Type B pancreatic cell (in vitro differentiated cells): ENCODE measurements at regions not wholly inside any gene's neighbourhood (a gene's known extent, or its start where the extent isn't known, plus 50 kb on each side); places are given as distances from the start of the nearest gene placed in this dataset.

Experiments used
- DNase-seq: peaks from one replicate; pipeline ENCODE4 v3.0.0; 2021; ENCODE audit warnings: mixed read lengths; ENCODE audit not compliant: unreplicated experiment; ENCODE audit errors: extremely low spot score
- H3K27ac Mint-ChIP-seq: 2 replicates; pipeline ENCODE4 v1.8.0; 2021; ENCODE audit warnings: mild to moderate bottlenecking, mixed read lengths
- H3K27me3 Mint-ChIP-seq: 2 replicates; pipeline ENCODE4 v1.8.0; 2021; ENCODE audit warnings: mixed read lengths
- H3K36me3 Mint-ChIP-seq: 2 replicates; pipeline ENCODE4 v1.8.0; 2021; ENCODE audit warnings: mixed read lengths
- H3K4me1 Mint-ChIP-seq: one replicate; pipeline ENCODE4 v1.8.0; 2021; ENCODE audit warnings: mixed read lengths; ENCODE audit not compliant: unreplicated experiment
- H3K4me3 Mint-ChIP-seq: 2 replicates; pipeline ENCODE4 v1.8.0; 2021; ENCODE audit warnings: mild to moderate bottlenecking, mixed read lengths
- H3K9me3 Mint-ChIP-seq: 2 replicates; pipeline ENCODE4 v1.8.0; 2021; ENCODE audit warnings: mixed read lengths
- TF ChIP-seq, protein P1 (sequence below): fragments of 200-600 bp; sonication (generic); conservative IDR thresholded peaks from 2 replicates; pipeline ENCODE4 v1.5.0; 2021; ENCODE audit warnings: antibody characterized with exemption, mild to moderate bottlenecking

DNA sequence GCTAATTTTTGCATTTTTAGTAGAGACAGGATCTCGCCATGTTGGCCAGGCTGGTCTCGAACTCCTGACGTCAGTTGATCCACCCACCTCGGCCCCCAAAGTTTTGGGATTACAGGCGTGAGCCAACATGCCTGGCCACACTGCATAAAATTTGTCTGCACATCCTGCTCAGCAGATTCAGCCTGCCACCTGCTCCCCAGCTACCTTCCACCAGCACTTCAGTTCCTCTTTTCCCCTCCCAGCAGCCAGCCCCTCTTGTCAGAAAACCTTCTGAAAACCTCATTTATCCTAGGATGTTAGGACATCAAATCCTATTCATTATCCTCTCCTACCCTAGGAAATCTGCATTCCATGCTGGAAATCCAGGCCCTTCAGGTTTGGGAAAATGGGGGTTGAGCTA lies 78.2 kb upstream of the CALM2 start:
- peaks cover 20% of the 10 kb centered on the region for H3K4me1 Mint-ChIP-seq
- H3K4me3 Mint-ChIP-seq = no peak overlapping the region
- H3K36me3 Mint-ChIP-seq = no peaks in the 10 kb centered on the region
- TF ChIP-seq, protein P1, sequence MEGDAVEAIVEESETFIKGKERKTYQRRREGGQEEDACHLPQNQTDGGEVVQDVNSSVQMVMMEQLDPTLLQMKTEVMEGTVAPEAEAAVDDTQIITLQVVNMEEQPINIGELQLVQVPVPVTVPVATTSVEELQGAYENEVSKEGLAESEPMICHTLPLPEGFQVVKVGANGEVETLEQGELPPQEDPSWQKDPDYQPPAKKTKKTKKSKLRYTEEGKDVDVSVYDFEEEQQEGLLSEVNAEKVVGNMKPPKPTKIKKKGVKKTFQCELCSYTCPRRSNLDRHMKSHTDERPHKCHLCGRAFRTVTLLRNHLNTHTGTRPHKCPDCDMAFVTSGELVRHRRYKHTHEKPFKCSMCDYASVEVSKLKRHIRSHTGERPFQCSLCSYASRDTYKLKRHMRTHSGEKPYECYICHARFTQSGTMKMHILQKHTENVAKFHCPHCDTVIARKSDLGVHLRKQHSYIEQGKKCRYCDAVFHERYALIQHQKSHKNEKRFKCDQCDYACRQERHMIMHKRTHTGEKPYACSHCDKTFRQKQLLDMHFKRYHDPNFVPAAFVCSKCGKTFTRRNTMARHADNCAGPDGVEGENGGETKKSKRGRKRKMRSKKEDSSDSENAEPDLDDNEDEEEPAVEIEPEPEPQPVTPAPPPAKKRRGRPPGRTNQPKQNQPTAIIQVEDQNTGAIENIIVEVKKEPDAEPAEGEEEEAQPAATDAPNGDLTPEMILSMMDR = no peak
- DNase-seq = no peak
- H3K27ac Mint-ChIP-seq = no peak overlapping the region
- H3K27me3 Mint-ChIP-seq = peaks cover 3% of the 10 kb centered on the region
- H3K9me3 Mint-ChIP-seq = no peaks in the 10 kb centered on the region

DNA sequence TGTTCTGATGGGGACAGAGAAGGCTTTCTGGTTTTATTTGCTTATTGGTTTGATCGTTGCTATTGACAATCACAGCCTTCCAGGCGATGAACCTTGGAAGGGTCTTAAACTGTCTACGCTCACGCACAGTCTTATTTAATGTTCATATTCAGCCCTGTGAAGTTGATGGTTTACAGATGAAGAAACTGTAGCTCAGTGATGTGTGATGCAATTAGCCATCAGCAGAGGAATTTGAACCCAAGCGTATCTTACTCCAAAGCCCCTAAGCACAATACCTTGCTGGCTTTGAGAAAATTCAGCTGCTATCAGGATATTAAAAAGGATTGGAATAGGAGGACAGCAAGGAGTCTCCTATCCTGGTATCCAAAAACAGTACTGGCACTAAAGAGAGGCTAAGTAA lies 77.1 kb upstream of the CALM2 start:
- peaks cover 27% of the 10 kb centered on the region for H3K4me1 Mint-ChIP-seq
- no peak for DNase-seq
- no peak overlapping the region for H3K27ac Mint-ChIP-seq
- no peaks in the 10 kb centered on the region for H3K36me3 Mint-ChIP-seq
- no peaks in the 10 kb centered on the region for H3K9me3 Mint-ChIP-seq
- H3K4me3 Mint-ChIP-seq = no peak overlapping the region
- H3K27me3 Mint-ChIP-seq = peaks cover 3% of the 10 kb centered on the region
- TF ChIP-seq, protein P1 = no peak

DNA sequence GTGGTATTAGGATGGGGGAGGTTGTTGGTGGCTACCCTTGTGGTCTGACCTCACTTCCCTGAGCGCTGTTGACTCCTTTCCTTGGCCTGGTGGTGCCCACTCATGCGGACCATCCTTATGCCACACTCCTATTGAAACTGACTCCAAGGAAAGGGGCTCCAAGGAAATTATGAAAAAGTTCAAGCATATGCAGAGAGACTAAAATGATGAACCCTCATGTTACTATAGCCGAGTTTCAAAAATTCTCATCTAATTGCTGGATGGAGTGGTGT lies 75.0 kb upstream of the CALM2 start:
- Mint-ChIP-seq H3K9me3 (no peaks in the 10 kb centered on the region), H3K4me1 (peaks cover 19% of the 10 kb centered on the region), H3K4me3 (no peak overlapping the region), H3K27me3 (peaks cover 3% of the 10 kb centered on the region), H3K36me3 (no peaks in the 10 kb centered on the region), H3K27ac (no peak overlapping the region)
- DNase-seq = no peak
- TF ChIP-seq, protein P1 = no peak

DNA sequence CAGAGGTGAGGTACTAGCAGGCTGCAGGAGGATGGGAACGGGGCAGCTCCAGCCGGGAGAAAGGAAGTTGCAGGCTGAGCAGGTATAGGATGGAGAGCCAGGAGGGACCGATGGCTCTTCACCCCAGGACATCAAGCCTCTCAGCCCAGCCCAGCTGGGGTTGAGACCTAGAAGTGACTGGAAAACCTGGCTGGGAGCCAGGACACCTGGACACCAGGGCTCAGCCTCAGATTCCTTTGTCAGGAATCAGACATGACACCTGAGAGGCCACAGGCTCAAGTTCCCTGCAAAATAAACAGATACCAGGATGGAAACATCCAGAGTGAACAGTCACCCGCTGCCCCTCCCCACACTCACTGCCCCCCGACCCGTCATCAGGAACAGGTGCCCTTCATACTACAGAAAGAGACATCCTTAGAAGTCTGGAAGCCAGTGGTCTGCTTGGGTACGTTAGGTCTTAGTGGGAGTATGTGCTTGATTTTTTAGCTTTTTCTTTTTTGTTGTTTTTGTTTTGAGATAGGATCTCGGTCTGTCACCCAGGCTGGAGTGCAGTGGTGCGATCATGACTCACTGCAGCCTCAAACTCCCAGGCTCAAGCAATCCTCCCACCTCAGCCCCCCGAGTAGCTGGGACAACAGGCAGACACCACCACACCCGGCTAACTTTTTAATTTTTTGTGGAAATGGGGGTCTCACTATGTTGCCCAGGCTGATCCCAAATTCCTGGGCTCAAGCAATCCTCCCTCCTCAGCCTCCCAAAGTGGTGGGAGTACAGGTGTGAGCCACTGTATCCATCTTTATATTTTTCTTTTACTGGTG lies 74.5 kb upstream of the CALM2 start:
- H3K36me3 Mint-ChIP-seq = no peaks in the 10 kb centered on the region
- H3K9me3 Mint-ChIP-seq = no peaks in the 10 kb centered on the region
- H3K27me3 Mint-ChIP-seq = peaks cover 3% of the 10 kb centered on the region
- peaks cover 18% of the 10 kb centered on the region for H3K4me1 Mint-ChIP-seq
- no peak overlapping the region for H3K27ac Mint-ChIP-seq
- no peak for DNase-seq
- TF ChIP-seq, protein P1 = no peak
- H3K4me3 Mint-ChIP-seq = no peak overlapping the region

DNA sequence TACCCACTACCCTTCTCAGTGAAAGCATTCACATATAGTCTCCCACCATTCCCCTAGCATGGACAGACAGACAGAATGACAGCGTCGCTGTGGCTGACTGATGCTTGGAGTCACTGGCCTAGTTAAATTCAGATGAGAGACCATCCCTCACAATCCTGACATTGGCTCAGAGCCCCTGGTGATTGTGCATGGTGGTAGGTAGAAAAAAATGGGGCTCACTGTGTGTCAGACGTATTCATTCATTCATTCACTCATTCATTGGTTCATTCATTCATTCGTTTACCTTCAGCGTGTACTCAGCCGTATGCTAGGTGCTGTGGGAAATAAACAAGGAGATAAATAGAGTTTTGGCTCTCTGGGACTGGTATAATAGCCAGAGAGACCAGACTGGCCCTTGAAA lies 73.6 kb upstream of the CALM2 start:
- TF ChIP-seq, protein P1 = no peak
- no peaks in the 10 kb centered on the region for H3K36me3 Mint-ChIP-seq
- no peak overlapping the region for H3K27ac Mint-ChIP-seq

More for the DNA sequence above, 73.6 kb upstream of the CALM2 start:
- Mint-ChIP-seq H3K27me3 (peaks cover 7% of the 10 kb centered on the region), H3K4me3 (no peak overlapping the region), H3K4me1 (peaks cover 18% of the 10 kb centered on the region), H3K9me3 (no peaks in the 10 kb centered on the region)
- no peak for DNase-seq
